ENCODE measurements at regions not wholly inside any gene's neighbourhood (a gene's known extent, or its start where the extent isn't known, plus 50 kb on each side); places are given as distances from the start of the nearest gene placed in this dataset.
"Not testable (repeated sequence)": the region's sequence is repeated elsewhere in the genome, so short reads cannot be mapped to it uniquely, and the experiment has no call there.

DNA sequence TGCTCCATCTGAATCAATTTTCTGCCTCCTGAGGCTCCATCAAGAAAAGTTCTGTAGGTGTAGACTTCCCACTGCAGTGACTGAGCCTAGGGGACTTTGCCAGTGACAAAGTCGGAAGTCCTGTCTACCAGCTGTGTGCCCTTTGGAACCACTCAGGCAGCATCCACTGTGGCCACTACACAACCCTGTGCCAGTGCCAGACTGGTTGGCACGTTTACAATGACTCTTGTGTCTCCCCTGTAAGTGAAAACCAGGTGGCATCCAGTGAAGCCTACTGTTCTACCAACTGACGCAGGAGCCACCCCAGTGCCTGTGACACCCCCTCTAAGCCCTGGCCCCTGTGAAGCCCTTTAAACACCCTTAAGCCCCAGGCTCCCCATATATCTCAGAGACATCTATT lies 132.1 kb upstream of the SERPINE2 start:
- Mint-ChIP-seq H3K4me1 (ENCODE audit: low read depth) (no peaks in the 10 kb centered on the region), H3K36me3 (ENCODE audit: low read depth) (no peaks in the 10 kb centered on the region), H3K27me3 (no peaks in the 10 kb centered on the region), H3K27ac (no peak overlapping the region), H3K4me3 (no peak overlapping the region), H3K9me3 (no peaks in the 10 kb centered on the region)
- intact Hi-C loops (cut with micrococcal nuclease) = no loop called here

DNA sequence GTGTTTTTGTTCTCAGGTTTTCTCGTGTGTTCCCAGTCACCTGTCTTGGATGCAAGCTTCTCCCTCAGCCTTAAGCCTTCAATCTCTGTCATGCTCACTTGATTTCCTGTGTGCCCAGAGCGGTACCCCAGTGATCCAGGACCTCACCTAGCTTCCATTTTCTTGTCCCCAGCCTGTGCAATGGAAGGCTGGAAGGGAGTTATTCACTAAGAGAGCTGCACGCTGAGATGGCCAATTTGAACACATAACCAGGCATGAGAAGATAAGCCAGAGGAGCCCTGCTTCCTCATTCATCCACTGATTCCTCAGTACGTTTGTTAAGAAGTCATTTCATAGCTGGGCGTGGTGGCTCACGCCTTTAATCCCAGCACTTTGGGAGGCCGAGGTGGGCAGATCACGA lies 130.8 kb upstream of the SERPINE2 start:
- no peaks in the 10 kb centered on the region for H3K9me3 Mint-ChIP-seq
- H3K4me3 Mint-ChIP-seq = no peak overlapping the region
- no peaks in the 10 kb centered on the region for H3K27me3 Mint-ChIP-seq
- intact Hi-C loops (cut with micrococcal nuclease) = no loop called here
- no peak overlapping the region for H3K27ac Mint-ChIP-seq
- H3K4me1 Mint-ChIP-seq (ENCODE audit: low read depth) = no peaks in the 10 kb centered on the region
- no peaks in the 10 kb centered on the region for H3K36me3 Mint-ChIP-seq (ENCODE audit: low read depth)

DNA sequence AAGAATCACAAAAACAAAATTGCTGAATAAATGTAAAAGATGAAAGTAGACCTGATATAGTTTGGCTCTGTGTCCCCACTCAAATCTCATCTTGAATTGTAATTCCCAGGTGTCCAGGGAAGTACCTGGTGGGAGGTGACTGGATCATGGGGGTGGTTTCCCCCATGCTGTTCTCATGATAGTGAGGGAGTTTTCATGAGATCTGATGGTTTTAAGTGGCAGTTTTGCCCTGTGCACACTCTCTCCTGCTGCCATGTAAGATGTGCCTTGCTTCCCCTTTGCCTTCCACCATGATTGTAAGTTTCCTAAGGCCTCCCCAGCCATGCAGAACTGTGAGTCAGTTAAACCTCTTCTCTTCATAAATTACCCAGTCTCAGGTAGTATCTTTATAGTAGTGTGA lies 128.7 kb upstream of the SERPINE2 start:
- H3K27me3 Mint-ChIP-seq = not testable (repeated sequence)

DNA sequence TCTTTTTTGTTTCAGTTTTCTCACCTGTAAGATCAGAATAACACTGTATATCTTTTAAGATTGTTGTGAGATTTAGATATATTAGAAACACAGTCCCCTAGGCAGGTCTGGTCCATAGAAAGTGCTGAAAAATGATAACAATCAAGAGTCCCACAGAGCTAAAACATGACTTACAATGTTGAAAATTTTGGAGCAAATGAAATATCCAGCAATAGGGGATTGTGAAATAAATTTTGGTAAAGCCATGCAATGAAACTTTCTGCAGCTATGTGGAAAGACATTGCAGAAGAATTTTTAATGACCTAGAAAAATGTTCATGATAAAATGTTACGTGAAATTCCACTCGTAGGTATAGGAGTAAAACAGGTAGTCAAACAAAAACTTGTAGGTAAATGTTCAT lies 127.6 kb upstream of the SERPINE2 start:
- no peak overlapping the region for H3K4me3 Mint-ChIP-seq
- no peak overlapping the region for H3K27ac Mint-ChIP-seq
- no peaks in the 10 kb centered on the region for H3K36me3 Mint-ChIP-seq (ENCODE audit: low read depth)
- intact Hi-C loops (cut with micrococcal nuclease) = no loop called here
- peaks cover 1% of the 10 kb centered on the region for H3K27me3 Mint-ChIP-seq
- H3K9me3 Mint-ChIP-seq = no peaks in the 10 kb centered on the region
- no peaks in the 10 kb centered on the region for H3K4me1 Mint-ChIP-seq (ENCODE audit: low read depth)

More for the DNA sequence above, 128.7 kb upstream of the SERPINE2 start:
- H3K36me3 Mint-ChIP-seq (ENCODE audit: low read depth); H3K4me3 Mint-ChIP-seq; H3K9me3 Mint-ChIP-seq; intact Hi-C loops (cut with micrococcal nuclease); H3K4me1 Mint-ChIP-seq (ENCODE audit: low read depth); H3K27ac Mint-ChIP-seq: not testable (repeated sequence)

DNA sequence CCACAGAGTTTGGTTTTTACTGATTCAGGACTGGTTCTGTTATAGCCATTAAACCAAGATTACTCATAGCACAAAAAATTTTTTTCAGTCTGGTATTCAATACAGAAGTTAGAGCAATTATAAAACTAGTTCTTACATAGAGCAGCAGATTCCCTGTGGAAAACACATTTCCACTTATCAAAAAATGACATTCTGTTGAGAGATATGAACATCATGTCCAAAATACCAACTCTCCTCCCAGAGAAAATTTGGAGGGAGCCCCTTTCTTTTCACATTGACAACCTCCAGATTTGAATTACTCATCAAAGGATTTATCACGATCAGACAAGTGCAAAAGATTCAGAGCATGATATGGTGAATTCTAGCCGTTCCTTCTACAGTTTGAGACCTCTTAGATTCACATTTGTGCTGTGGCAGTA lies 126.8 kb upstream of the SERPINE2 start:
- intact Hi-C loops (cut with micrococcal nuclease) = no loop called here
- Mint-ChIP-seq H3K4me1 (ENCODE audit: low read depth) (no peaks in the 10 kb centered on the region), H3K9me3 (no peaks in the 10 kb centered on the region), H3K4me3 (no peak overlapping the region), H3K27me3 (peaks cover 1% of the 10 kb centered on the region), H3K36me3 (ENCODE audit: low read depth) (no peaks in the 10 kb centered on the region), H3K27ac (no peak overlapping the region)

DNA sequence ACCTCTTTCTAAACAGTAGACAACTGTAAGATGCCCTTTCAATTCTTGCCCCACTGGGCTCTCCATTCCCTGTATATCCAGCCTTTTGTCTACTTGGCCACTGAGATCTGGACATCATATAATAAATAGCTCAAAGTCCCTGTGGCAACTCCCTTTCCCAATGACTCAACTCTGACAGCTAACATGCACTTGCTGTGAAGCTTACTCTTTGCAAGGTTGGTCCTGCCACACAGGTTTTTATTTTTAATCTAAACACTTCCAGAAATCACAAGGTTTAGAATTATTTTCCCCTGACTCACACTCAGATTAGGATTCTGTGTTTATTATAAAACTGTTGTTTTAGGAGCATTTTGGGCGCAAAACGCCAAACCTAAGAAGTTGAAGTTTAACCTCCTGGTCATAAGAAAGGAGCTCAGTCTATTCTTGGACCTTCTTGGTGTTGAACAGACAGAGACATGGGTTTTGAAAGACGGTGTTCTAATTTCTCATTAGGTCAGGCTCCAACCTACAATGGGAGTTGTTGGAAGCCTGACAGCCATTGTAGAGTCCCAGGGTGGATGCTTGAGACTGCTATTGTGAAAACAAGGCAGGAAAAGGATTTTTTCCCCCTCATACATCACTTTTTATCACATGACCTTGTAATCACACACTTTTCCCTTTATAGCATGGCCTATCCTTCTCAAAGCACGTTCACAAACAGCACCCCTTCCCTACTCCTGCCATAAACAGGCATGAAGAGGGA lies 124.7 kb upstream of the SERPINE2 start:
- no peaks in the 10 kb centered on the region for H3K4me1 Mint-ChIP-seq (ENCODE audit: low read depth)
- intact Hi-C loops (cut with micrococcal nuclease) = no loop called here
- H3K27me3 Mint-ChIP-seq = peaks cover 1% of the 10 kb centered on the region
- no peak overlapping the region for H3K27ac Mint-ChIP-seq
- no peak overlapping the region for H3K4me3 Mint-ChIP-seq
- H3K36me3 Mint-ChIP-seq (ENCODE audit: low read depth) = no peaks in the 10 kb centered on the region
- no peaks in the 10 kb centered on the region for H3K9me3 Mint-ChIP-seq

DNA sequence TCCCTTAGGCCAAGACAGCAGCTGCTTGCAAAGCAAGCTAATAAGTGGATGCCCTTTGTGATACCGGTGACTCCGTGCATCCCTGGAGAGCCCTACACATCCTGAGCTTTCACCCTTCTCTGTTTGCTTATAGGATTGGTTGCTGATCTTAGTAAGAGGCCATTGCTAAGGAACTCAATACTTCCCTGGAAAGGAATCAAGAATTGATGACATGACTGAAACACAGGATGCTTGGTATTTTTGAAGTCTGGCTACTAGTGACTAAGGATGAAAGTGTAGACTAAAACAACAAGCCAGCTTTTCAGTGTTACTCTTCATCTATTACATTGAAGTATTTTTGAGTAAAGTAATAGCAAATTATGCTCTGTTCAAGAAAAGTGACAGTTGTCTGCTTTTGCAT lies 123.0 kb upstream of the SERPINE2 start:
- Mint-ChIP-seq H3K27ac (no peak overlapping the region), H3K9me3 (no peaks in the 10 kb centered on the region), H3K4me1 (ENCODE audit: low read depth) (no peaks in the 10 kb centered on the region), H3K36me3 (ENCODE audit: low read depth) (no peaks in the 10 kb centered on the region), H3K27me3 (peaks cover 1% of the 10 kb centered on the region), H3K4me3 (no peak overlapping the region)
- intact Hi-C loops (cut with micrococcal nuclease) = no loop called here

DNA sequence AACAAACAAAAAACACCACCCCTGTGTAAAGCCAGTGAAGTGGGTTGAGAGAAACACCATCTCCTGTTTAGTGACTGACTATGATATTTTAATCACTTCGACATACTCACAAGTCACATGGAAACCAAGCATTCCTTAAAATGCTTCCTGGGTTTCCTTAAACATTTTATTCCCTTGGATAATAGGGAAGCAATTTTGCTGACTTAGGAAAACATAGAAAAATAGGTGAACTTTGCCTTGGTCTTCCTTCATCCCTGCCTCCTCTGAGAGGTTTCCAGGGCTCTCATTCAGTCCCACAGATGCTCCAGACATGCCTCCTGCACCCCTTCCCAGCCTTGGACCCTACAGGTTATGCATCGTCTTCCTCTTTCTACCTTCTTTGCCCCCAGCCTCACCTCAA lies 122.6 kb upstream of the SERPINE2 start:
- H3K4me1 Mint-ChIP-seq (ENCODE audit: low read depth) = no peaks in the 10 kb centered on the region
- H3K36me3 Mint-ChIP-seq (ENCODE audit: low read depth) = no peaks in the 10 kb centered on the region
- H3K27me3 Mint-ChIP-seq = peaks cover 1% of the 10 kb centered on the region
- intact Hi-C loops (cut with micrococcal nuclease) = no loop called here
- H3K9me3 Mint-ChIP-seq = no peaks in the 10 kb centered on the region
- no peak overlapping the region for H3K27ac Mint-ChIP-seq
- no peak overlapping the region for H3K4me3 Mint-ChIP-seq

DNA sequence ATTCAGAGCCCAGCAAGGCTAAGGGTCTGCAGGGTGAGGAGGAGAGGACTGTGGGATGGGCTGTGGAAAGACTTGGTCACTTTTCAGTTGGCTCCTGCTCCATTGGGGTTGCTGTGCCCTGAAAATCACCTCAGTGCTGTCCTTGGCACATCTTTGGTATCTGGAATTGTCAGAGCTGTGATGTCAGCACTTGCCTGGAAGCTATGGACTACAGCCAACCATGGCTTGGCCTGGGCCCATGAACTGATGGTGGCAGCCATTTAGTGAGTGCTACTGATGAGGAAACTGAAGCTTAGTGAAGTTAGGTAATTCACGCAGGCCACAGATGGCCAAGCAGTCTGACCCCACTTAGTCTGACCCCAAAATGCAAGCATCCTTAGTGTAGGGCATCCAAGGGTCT lies 121.8 kb upstream of the SERPINE2 start:
- H3K27ac Mint-ChIP-seq = no peak overlapping the region
- no peaks in the 10 kb centered on the region for H3K9me3 Mint-ChIP-seq
- intact Hi-C loops (cut with micrococcal nuclease) = no loop called here
- H3K4me3 Mint-ChIP-seq = no peak overlapping the region
- H3K4me1 Mint-ChIP-seq (ENCODE audit: low read depth) = no peaks in the 10 kb centered on the region
- H3K36me3 Mint-ChIP-seq (ENCODE audit: low read depth) = no peaks in the 10 kb centered on the region
- H3K27me3 Mint-ChIP-seq = peaks cover 1% of the 10 kb centered on the region

DNA sequence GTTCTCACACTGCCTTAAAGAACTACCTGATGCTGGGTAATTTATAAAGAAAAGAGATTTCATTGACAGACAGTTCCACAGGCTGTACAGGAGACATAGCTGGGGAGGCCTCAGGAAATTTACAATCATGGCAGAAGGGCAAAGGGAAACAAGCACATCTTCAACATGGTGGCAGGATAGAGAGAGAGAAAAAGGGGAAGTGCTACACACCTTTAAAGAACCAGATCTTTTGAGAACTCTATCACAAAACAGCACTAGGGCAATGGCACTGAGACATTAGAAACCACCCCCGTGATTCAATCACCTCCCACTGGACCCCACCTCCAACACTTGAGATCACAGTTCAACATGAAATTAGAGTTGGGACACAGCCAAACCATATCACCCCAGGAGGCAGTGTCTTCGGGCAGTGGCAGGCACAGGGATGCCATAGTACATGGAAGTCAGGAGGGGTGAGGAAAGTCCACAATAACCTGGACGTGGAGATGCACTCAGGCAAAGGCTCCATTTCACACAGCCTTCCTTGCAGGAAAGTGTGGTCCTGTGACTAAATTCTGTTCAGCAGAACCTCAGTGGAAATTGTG lies 120.4 kb upstream of the SERPINE2 start:
- H3K27me3 Mint-ChIP-seq = peaks cover 1% of the 10 kb centered on the region
- no peaks in the 10 kb centered on the region for H3K9me3 Mint-ChIP-seq
- no peaks in the 10 kb centered on the region for H3K36me3 Mint-ChIP-seq (ENCODE audit: low read depth)
- no peak overlapping the region for H3K4me3 Mint-ChIP-seq
- no peak overlapping the region for H3K27ac Mint-ChIP-seq
- intact Hi-C loops (cut with micrococcal nuclease) = no loop called here
- no peaks in the 10 kb centered on the region for H3K4me1 Mint-ChIP-seq (ENCODE audit: low read depth)

DNA sequence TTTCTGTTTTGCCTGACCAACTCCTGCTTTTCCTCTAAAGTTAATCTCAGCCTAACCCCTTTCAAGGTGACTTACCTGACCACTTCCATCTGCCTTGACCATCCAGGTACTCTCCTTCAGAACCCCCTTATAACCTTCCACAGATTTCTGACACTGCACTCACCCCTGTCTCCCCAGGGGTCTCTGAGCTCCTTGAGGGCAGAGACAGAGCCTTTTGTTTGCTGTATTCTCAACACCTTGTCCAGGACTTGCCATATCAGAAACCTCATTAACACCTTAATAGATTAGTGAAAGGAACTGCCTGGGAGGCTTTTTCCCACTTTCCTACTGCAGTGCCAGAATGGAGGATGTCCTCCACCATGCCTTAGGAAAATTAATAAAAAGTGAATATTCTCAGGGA lies 119.7 kb upstream of the SERPINE2 start:
- intact Hi-C loops (cut with micrococcal nuclease) = no loop called here
- Mint-ChIP-seq H3K27ac (no peak overlapping the region), H3K36me3 (ENCODE audit: low read depth) (no peaks in the 10 kb centered on the region), H3K27me3 (no peaks in the 10 kb centered on the region), H3K4me3 (no peak overlapping the region), H3K9me3 (no peaks in the 10 kb centered on the region), H3K4me1 (ENCODE audit: low read depth) (no peaks in the 10 kb centered on the region)

DNA sequence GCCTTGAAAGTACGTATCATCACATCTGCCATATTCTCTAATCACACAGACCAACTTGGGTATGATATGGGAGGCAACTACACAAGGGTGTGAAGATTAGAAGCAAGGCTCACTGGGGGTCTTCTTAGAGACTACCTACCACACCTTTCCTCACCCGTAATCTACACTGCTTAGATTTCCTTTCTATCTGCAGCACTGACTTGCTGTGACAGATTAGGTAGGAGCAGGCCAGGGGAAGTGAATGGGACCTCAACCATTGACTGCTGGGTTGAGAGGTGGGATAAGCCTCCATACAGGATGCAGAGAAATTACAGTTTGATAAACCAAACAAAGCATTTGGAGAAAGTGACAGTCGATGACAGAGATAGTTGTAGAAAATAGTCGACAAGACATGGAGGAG lies 119.0 kb upstream of the SERPINE2 start:
- intact Hi-C loops (cut with micrococcal nuclease) = no loop called here
- H3K4me1 Mint-ChIP-seq (ENCODE audit: low read depth) = no peaks in the 10 kb centered on the region
- no peak overlapping the region for H3K4me3 Mint-ChIP-seq
- no peaks in the 10 kb centered on the region for H3K36me3 Mint-ChIP-seq (ENCODE audit: low read depth)
- H3K27ac Mint-ChIP-seq = no peak overlapping the region
- no peaks in the 10 kb centered on the region for H3K27me3 Mint-ChIP-seq
- H3K9me3 Mint-ChIP-seq = no peaks in the 10 kb centered on the region

DNA sequence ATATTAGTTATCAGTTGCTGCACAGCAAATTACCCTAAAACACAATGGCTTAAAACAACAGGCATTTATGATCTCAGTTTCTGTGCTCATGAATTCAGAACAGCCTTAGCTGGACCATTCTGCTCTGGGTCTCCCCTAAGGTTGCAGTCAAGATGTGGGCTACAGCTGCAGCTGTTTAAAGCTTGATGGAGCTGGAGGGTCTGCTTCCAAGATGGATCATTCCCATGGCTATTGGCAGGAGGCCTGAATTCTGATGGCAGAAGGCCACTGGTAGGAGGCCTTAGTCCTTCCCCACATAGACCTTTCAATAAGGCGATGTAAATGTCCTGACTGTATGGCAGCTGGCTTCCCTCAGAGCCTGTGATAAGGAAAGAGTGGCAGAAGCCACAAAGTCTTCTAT lies 118.6 kb upstream of the SERPINE2 start:
- intact Hi-C loops (cut with micrococcal nuclease) = no loop called here

DNA sequence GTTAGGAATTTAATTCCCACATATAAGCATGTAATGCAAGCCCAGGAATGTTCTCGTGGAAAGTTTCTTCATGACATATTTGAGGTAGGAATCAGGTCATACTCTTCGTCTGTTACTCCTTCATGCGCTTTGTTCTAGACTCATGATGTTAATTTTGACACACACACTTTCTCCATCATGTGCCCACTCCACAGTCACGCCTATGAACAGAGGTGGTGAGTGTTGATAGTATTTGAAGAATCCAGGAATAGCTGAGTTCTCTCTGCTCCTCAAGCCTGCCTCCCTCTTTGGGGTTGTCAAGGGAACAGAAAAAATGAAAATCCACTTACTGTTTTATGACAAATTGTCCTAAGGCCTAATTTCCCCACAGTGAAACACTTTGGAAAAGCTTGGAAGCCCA lies 117.3 kb upstream of the SERPINE2 start:
- Mint-ChIP-seq H3K4me1 (ENCODE audit: low read depth) (no peaks in the 10 kb centered on the region), H3K9me3 (no peaks in the 10 kb centered on the region), H3K27me3 (no peaks in the 10 kb centered on the region), H3K4me3 (no peak overlapping the region), H3K36me3 (ENCODE audit: low read depth) (no peaks in the 10 kb centered on the region), H3K27ac (no peak overlapping the region)
- intact Hi-C loops (cut with micrococcal nuclease) = no loop called here

More for the DNA sequence above, 118.6 kb upstream of the SERPINE2 start:
- no peaks in the 10 kb centered on the region for H3K27me3 Mint-ChIP-seq
- no peaks in the 10 kb centered on the region for H3K9me3 Mint-ChIP-seq
- H3K36me3 Mint-ChIP-seq (ENCODE audit: low read depth) = no peaks in the 10 kb centered on the region
- no peak overlapping the region for H3K4me3 Mint-ChIP-seq
- H3K4me1 Mint-ChIP-seq (ENCODE audit: low read depth) = no peaks in the 10 kb centered on the region
- H3K27ac Mint-ChIP-seq = no peak overlapping the region

DNA sequence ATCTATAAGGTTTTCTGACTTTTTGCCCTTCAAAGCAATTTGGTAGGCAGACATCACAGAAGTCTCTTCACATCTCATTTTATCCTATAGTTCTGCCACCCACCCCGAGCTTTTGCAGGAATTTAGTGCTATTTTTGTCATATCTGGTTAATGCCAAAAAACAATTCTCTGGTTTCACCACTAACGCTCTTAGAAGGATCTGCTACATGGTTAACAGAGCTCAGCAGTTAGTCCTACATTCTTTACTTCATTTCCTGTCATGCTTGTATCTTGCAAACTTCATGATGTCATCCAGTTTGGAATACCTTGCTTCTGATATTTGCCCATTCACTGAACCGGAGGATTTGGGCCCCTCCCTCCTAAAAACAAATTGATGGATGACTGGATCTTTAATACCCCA lies 116.8 kb upstream of the SERPINE2 start:
- H3K36me3 Mint-ChIP-seq (ENCODE audit: low read depth) = no peaks in the 10 kb centered on the region
- no peaks in the 10 kb centered on the region for H3K27me3 Mint-ChIP-seq
- H3K4me3 Mint-ChIP-seq = no peak overlapping the region
- no peaks in the 10 kb centered on the region for H3K9me3 Mint-ChIP-seq
- no peak overlapping the region for H3K27ac Mint-ChIP-seq
- intact Hi-C loops (cut with micrococcal nuclease) = no loop called here
- H3K4me1 Mint-ChIP-seq (ENCODE audit: low read depth) = no peaks in the 10 kb centered on the region

All from dendritic cell treated with granulocyte-macrophage colony-stimulating factor and Interleukin-4, amounts not matched to agents 40 ng/mL and 50 ng/mL, for 4 days (primary cell).